H1 (cell line): ENCODE measurements at regions not wholly inside any gene's neighbourhood (a gene's known extent, or its start where the extent isn't known, plus 50 kb on each side); places are given as distances from the start of the nearest gene placed in this dataset.

Source experiments
- EGR1 ChIP-seq: IDR thresholded peaks from 2 replicates; pipeline ENCODE4 v1.6.1; 2011; ENCODE audit warnings: low read depth, low read length, borderline replicate concordance
- RAD21 ChIP-seq, 2 experiments: IDR thresholded peaks in 1 of 2; conservative IDR thresholded peaks in 1 of 2; 2 replicates each; pipeline ENCODE4 v1.6.1; 2011; ENCODE audit warnings: low read depth in 2 of 2, low read length in 2 of 2, improper control_type of control experiment in 1 of 2, inconsistent platforms in 1 of 2, mild to moderate bottlenecking in 1 of 2, moderate library complexity in 1 of 2
- SP1 ChIP-seq: IDR thresholded peaks from 2 replicates; pipeline ENCODE4 v1.6.1; 2011; ENCODE audit warnings: low read depth, low read length
- TBP ChIP-seq: IDR thresholded peaks from 2 replicates; pipeline ENCODE4 v1.6.1; 2011; ENCODE audit warnings: low read depth, low read length, improper control_type of control experiment
- TEAD4 ChIP-seq: IDR thresholded peaks from 2 replicates; pipeline ENCODE4 v1.6.1; 2012; ENCODE audit warnings: low read depth, low read length, inconsistent platforms, mixed read lengths
- TF ChIP-seq, protein P1 (sequence below), 3 experiments: IDR thresholded peaks; 1 replicate in 2 of 3; 2 replicates in 1 of 3; pipeline versions ENCODE4 v1.5.1 to v1.6.1; 2011; ENCODE audit warnings: low read length in 3 of 3, mild to moderate bottlenecking in 3 of 3, inconsistent platforms in 2 of 3, low read depth in 1 of 3, moderate library complexity in 1 of 3; ENCODE audit not compliant: insufficient read depth in 1 of 3; ENCODE audit errors: control extremely low read depth in 1 of 3

DNA sequence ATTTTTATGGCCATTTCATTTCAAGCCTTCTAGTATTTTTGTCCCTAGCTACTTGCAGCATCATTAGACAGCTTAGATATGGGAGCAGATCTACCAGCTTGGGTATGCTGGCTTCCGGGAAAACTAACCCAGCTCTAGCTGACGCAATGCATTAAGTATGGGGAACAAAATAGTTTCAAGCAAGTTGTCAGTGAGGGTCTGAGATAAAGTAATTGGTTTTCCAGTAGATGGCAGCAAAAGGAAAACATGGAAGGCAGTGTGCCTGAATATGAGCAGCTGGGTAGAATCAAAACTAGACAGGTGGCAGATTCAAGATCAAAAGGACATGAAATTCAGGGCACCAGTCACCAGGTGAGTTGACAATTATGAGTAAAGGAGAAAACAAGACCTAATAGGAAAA is 340.9 kb upstream of the CTSO start (continued):
- TF ChIP-seq TBP: no peak
- TF ChIP-seq RAD21 (IDR thresholded peaks at IDR 0.05 in 1 of 2, conservative IDR thresholded peaks at IDR 0.05 in 1 of 2; ENCODE audit: low read depth in 2 of 2, low read length in 2 of 2): peak; percentile 74 to 75
- no peak for TF ChIP-seq TEAD4
- no peak for TF ChIP-seq EGR1
- TF ChIP-seq, protein P1, sequence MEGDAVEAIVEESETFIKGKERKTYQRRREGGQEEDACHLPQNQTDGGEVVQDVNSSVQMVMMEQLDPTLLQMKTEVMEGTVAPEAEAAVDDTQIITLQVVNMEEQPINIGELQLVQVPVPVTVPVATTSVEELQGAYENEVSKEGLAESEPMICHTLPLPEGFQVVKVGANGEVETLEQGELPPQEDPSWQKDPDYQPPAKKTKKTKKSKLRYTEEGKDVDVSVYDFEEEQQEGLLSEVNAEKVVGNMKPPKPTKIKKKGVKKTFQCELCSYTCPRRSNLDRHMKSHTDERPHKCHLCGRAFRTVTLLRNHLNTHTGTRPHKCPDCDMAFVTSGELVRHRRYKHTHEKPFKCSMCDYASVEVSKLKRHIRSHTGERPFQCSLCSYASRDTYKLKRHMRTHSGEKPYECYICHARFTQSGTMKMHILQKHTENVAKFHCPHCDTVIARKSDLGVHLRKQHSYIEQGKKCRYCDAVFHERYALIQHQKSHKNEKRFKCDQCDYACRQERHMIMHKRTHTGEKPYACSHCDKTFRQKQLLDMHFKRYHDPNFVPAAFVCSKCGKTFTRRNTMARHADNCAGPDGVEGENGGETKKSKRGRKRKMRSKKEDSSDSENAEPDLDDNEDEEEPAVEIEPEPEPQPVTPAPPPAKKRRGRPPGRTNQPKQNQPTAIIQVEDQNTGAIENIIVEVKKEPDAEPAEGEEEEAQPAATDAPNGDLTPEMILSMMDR (IDR thresholded peaks at IDR 0.05; ENCODE audit: control extremely low read depth in 1 of 3, insufficient read depth in 1 of 3, low read depth in 1 of 3, low read length in 3 of 3): peak in 2 of 3 experiments; percentile 44 to 54; a peak in 2 of 4 replicates
- TF ChIP-seq SP1: no peak
